ENCODE measurements at regions not wholly inside any gene's neighbourhood (a gene's known extent, or its start where the extent isn't known, plus 50 kb on each side); places are given as distances from the start of the nearest gene placed in this dataset.

- no peak for TF ChIP-seq BCL11B (tag by site-specific recombination; IDR thresholded peaks at IDR 0.05; ENCODE audit: low read depth)
- no peak for TF ChIP-seq ZNF24 (tag by site-specific recombination; IDR thresholded peaks at IDR 0.05)
- TF ChIP-seq REPIN1 (tag by site-specific recombination; IDR thresholded peaks at IDR 0.05; ENCODE audit: low read depth): no peak
- no peak for TF ChIP-seq IKZF3 (tag by site-specific recombination; IDR thresholded peaks at IDR 0.05)
- TF ChIP-seq ZNF223 (tag by site-specific recombination; IDR thresholded peaks at IDR 0.05): no peak
- TF ChIP-seq ZNF280C (tag by site-specific recombination; IDR thresholded peaks at IDR 0.05): no peak
- no peak for TF ChIP-seq ZNF302 (tag by site-specific recombination; IDR thresholded peaks at IDR 0.05; ENCODE audit: low read depth)
- no peak for TF ChIP-seq ZNF785 (tag by site-specific recombination; IDR thresholded peaks at IDR 0.05)
- no peak for TF ChIP-seq ZNF707 (tag by site-specific recombination; IDR thresholded peaks at IDR 0.05)
- H3K4me3 ChIP-seq (ENCODE audit: low read depth, low read length): no peak overlapping the region
- H3K4me1 ChIP-seq (ENCODE audit: control insufficient read depth, insufficient read depth, low read length): no peaks in the 10 kb centered on the region
- no peaks in the 10 kb centered on the region for H3K36me3 ChIP-seq (ENCODE audit: control insufficient read depth in 2 of 2, insufficient read depth in 1 of 2, low read length in 2 of 2)
- POLR2A ChIA-PET: no interaction called here
- H3K27ac ChIP-seq (ENCODE audit: extremely low read depth, low read depth, low read length): no peak overlapping the region
- no peaks in the 10 kb centered on the region for H3K9me3 ChIP-seq (ENCODE audit: control insufficient read depth, insufficient read depth, low read depth, low read length)
- CTCF ChIA-PET: interaction anchor here (0.6 kb wide), 1 partner anchor 40 kb away, joined by 3 read pairs; no protein-coding TSS in a partner anchor
Measured at GRCh38 chr4:78693777-78694456, 82.2 kb upstream of the BMP2K start.

DNA sequence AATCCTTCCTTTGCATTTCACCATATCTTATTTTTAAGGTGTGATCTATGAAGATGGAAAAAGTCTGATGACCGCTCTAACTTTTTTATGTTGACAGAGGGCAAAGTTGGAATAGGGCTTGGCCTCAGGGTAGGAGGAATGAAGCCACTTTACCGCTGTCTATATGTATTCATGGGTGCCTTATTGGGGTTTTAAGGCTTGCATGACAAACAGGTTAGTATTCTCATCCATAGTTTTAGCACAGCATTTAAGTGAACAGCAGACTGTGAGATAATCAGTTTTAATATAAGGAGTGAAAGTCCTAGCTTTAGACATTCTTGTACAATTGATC, 81.7 kb upstream of the BMP2K start:
- ChIA-PET CTCF (interaction anchor here (0.6 kb wide), 1 partner anchor 41 kb away, joined by 3 read pairs; no protein-coding TSS in a partner anchor), POLR2A (no interaction called here)
- Histone ChIP-seq H3K9me3 (ENCODE audit: control insufficient read depth, insufficient read depth, low read depth, low read length) (no peaks in the 10 kb centered on the region), H3K4me3 (ENCODE audit: low read depth, low read length) (no peak overlapping the region), H3K4me1 (ENCODE audit: control insufficient read depth, insufficient read depth, low read length) (no peaks in the 10 kb centered on the region), H3K36me3 (ENCODE audit: control insufficient read depth in 2 of 2, insufficient read depth in 1 of 2, low read length in 2 of 2) (no peaks in the 10 kb centered on the region), H3K27ac (ENCODE audit: extremely low read depth, low read depth, low read length) (no peak overlapping the region)
- TF ChIP-seq ZBTB21 (tag by site-specific recombination; IDR thresholded peaks at IDR 0.05) (no peak), ZNF202 (tag by site-specific recombination; IDR thresholded peaks at IDR 0.05; ENCODE audit: borderline replicate concordance) (no peak), ZNF488 (tag by site-specific recombination; IDR thresholded peaks at IDR 0.05) (no peak), ZIC2 (tag by site-specific recombination; IDR thresholded peaks at IDR 0.05) (no peak), ZBTB1 (tag by site-specific recombination; IDR thresholded peaks at IDR 0.05) (no peak), ZBTB26 (tag by site-specific recombination; optimal IDR thresholded peaks at IDR 0.05) (no peak)
- TF ChIP-seq, protein P1, sequence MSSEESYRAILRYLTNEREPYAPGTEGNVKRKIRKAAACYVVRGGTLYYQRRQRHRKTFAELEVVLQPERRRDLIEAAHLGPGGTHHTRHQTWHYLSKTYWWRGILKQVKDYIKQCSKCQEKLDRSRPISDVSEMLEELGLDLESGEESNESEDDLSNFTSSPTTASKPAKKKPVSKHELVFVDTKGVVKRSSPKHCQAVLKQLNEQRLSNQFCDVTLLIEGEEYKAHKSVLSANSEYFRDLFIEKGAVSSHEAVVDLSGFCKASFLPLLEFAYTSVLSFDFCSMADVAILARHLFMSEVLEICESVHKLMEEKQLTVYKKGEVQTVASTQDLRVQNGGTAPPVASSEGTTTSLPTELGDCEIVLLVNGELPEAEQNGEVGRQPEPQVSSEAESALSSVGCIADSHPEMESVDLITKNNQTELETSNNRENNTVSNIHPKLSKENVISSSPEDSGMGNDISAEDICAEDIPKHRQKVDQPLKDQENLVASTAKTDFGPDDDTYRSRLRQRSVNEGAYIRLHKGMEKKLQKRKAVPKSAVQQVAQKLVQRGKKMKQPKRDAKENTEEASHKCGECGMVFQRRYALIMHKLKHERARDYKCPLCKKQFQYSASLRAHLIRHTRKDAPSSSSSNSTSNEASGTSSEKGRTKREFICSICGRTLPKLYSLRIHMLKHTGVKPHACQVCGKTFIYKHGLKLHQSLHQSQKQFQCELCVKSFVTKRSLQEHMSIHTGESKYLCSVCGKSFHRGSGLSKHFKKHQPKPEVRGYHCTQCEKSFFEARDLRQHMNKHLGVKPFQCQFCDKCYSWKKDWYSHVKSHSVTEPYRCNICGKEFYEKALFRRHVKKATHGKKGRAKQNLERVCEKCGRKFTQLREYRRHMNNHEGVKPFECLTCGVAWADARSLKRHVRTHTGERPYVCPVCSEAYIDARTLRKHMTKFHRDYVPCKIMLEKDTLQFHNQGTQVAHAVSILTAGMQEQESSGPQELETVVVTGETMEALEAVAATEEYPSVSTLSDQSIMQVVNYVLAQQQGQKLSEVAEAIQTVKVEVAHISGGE (tag by site-specific recombination; conservative IDR thresholded peaks at IDR 0.05; ENCODE audit: low read depth): no peak
